Activated CD4-positive, alpha-beta T cell treated with anti-CD3 and anti-CD28 coated beads, Interleukin-2, amount 50 U/mL, for 16 hours (primary cell): ENCODE measurements at regions not wholly inside any gene's neighbourhood (a gene's known extent, or its start where the extent isn't known, plus 50 kb on each side); places are given as distances from the start of the nearest gene placed in this dataset.
"Not testable (repeated sequence)": the region's sequence is repeated elsewhere in the genome, so short reads cannot be mapped to it uniquely, and the experiment has no call there.

ENCODE experiments used
- DNase-seq: peaks from one replicate; pipeline ENCODE4 v3.0.0-alpha.2; 2020

GRCh38 chr21:16426936-16427335 is 697.2 kb downstream of the USP25 start:
- no peak for DNase-seq

- DNase-seq, result no peak
Measured at GRCh38 chr21:16427587-16428087, 697.9 kb downstream of the USP25 start.

- DNase-seq, result no peak
Measured at GRCh38 chr21:16437586-16437985, 707.8 kb downstream of the USP25 start.

GRCh38 chr21:16438761-16439160 is 709.0 kb downstream of the USP25 start:
- DNase-seq, result no peak

- DNase-seq, result no peak
Measured at GRCh38 chr21:16441789-16442188, 712.0 kb downstream of the USP25 start.

- no peak for DNase-seq
Measured at GRCh38 chr21:16454399-16454798, 724.6 kb downstream of the USP25 start.

- DNase-seq, result no peak
Measured at GRCh38 chr21:16455526-16455925, 725.7 kb downstream of the USP25 start.

- DNase-seq, result no peak
Measured at GRCh38 chr21:16455978-16456377, 726.2 kb downstream of the USP25 start.

GRCh38 chr21:16457498-16457897 is 727.7 kb downstream of the USP25 start:
- DNase-seq, result no peak

GRCh38 chr21:16460936-16461335 is 731.2 kb downstream of the USP25 start:
- DNase-seq, result no peak

GRCh38 chr21:16464211-16464889 is 734.6 kb downstream of the USP25 start:
- DNase-seq, result not testable (repeated sequence)

GRCh38 chr21:16468184-16468583 is 738.4 kb downstream of the USP25 start:
- no peak for DNase-seq

GRCh38 chr21:16473988-16474387 is 744.2 kb downstream of the USP25 start:
- no peak for DNase-seq

GRCh38 chr21:16476056-16476825 is 746.5 kb downstream of the USP25 start:
- DNase-seq, result no peak

- no peak for DNase-seq
Measured at GRCh38 chr21:16488042-16488441, 758.3 kb downstream of the USP25 start.

- DNase-seq, result no peak
Measured at GRCh38 chr21:16492356-16492755, 762.6 kb downstream of the USP25 start.

GRCh38 chr21:16492892-16493291 is 763.1 kb downstream of the USP25 start:
- no peak for DNase-seq

- DNase-seq, result no peak
Measured at GRCh38 chr21:16496609-16497008, 766.8 kb downstream of the USP25 start.

GRCh38 chr21:16500271-16500670 is 770.5 kb downstream of the USP25 start:
- DNase-seq, result no peak

- no peak for DNase-seq
Measured at GRCh38 chr21:16502273-16502672, 772.5 kb downstream of the USP25 start.

- DNase-seq, result no peak
Measured at GRCh38 chr21:16502897-16503296, 773.1 kb downstream of the USP25 start.

GRCh38 chr21:16504281-16504680 is 774.5 kb downstream of the USP25 start:
- no peak for DNase-seq

GRCh38 chr21:16504766-16505165 is 775.0 kb downstream of the USP25 start:
- no peak for DNase-seq

- DNase-seq, result no peak
Measured at GRCh38 chr21:16509476-16509875, 779.7 kb downstream of the USP25 start.
